ENCODE measurements at regions not wholly inside any gene's neighbourhood (a gene's known extent, or its start where the extent isn't known, plus 50 kb on each side); places are given as distances from the start of the nearest gene placed in this dataset.

GRCh38 chr5:107325866-107326265, 344.9 kb downstream of the EFNA5 start:
- no peak for DNase-seq (ENCODE audit: low read depth)

DNA sequence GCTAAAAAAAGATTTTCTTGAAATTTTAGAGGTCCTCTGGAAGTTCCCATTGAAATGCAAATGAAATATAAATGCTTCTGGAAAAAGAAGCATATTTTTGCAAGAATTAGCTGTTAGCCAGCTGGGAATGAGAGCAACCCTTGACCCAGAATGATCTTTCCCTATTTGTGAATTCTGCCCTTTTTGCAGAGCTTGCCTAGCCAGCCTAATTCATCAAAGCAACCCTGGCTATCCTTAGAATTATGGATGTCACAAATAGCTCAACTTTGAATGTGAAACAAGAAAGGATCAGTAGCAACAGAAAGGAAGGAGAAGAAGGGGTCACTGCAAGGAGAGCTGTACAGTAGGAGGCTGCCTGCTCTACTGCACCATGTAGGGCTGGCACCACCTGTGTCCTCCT, 345.9 kb downstream of the EFNA5 start:
- no peak for DNase-seq (ENCODE audit: low read depth)

DNA sequence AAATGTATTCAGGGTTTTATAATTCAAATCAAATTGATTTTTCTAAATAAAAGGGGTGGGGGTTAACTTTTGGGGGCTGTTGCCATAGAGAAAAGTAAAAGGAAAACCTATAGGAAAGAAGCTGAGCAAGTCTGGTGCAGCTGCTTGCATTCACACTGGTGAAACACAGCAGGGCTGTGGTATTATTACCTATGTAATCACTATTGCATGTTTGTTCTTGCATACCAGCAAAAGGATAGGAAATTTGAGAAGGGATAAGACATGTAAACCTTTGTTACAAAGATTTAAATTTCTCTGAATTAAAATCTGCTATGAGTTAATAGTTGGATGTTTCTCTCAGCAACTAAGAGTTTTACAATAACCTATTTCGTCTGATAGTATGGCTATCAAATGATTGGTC, 346.7 kb downstream of the EFNA5 start:
- no peak for DNase-seq (ENCODE audit: low read depth)

- no peak for DNase-seq (ENCODE audit: low read depth)
Measured at GRCh38 chr5:107323536-107323935, 347.2 kb downstream of the EFNA5 start.

- DNase-seq (ENCODE audit: low read depth), result no peak
Measured at GRCh38 chr5:107322936-107323335, 347.8 kb downstream of the EFNA5 start.

GRCh38 chr5:107321906-107322305, 348.8 kb downstream of the EFNA5 start:
- DNase-seq (ENCODE audit: low read depth), result no peak

DNA sequence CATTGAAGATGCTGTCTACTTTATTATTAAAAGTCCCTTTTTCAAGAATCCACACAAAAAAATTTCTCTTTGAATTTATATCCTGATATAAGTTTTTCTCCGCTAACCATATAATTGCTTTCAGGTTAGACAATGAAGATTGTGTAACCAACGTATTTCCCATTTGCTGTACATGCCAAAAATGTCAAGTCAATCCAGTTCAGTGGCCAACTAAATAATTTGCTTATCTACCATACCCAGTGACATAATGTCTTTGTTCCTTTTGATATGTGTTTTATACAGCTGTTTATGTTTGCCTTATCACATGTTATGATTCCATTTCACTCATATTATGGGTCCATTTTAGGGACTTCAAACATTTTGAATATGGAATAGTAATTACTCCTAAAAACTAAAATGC, 349.9 kb downstream of the EFNA5 start:
- no peak for DNase-seq (ENCODE audit: low read depth)

GRCh38 chr5:107320376-107320775, 350.4 kb downstream of the EFNA5 start:
- no peak for DNase-seq (ENCODE audit: low read depth)

- DNase-seq (ENCODE audit: low read depth), result no peak
Measured at GRCh38 chr5:107319901-107320300, 350.8 kb downstream of the EFNA5 start.

DNA sequence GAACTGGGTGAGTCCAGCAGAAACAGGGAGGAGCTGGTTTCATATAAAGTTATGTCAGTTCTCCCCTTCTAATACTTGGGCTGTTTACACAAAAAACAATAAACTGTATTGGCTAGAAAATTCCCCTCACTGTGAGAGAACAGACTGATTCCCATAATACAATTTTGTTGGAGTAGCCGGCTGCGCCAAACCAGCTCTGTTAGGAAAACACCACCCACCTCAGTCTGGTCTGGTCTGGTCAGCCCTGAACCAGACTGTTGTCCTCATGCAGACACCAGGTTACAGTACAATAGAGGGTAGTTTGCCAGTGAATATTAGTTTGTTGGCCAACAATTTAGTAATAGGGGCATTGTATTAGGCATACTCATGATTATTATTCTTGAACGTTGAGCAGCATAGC, 356.4 kb downstream of the EFNA5 start:
- DNase-seq (ENCODE audit: low read depth), result no peak

DNA sequence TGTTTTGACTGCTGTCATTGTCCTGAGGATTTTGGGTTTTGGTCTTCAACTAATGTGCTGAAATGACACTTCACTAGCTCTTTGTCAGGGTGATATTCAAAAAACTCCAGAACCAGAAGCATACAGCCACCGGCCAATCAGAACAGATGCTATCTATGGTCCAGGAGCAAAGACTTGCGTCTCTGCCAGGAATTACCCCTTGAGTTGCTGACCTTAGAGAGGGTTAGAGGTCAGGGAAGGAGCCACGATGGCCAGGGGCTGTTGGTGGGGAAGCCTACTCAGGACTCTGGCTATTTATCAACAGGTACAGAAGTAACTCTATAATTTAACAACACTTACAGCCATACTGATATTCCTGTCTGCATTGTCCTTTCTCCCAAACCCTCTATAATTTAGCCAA, 356.8 kb downstream of the EFNA5 start:
- no peak for DNase-seq (ENCODE audit: low read depth)

- DNase-seq (ENCODE audit: low read depth), result no peak
Measured at GRCh38 chr5:107313098-107313497, 357.6 kb downstream of the EFNA5 start.

GRCh38 chr5:107310181-107310580, 360.6 kb downstream of the EFNA5 start:
- no peak for DNase-seq (ENCODE audit: low read depth)

GRCh38 chr5:107306594-107306993, 364.1 kb downstream of the EFNA5 start:
- DNase-seq (ENCODE audit: low read depth), result no peak

GRCh38 chr5:107306002-107306401, 364.7 kb downstream of the EFNA5 start:
- DNase-seq (ENCODE audit: low read depth), result no peak

DNA sequence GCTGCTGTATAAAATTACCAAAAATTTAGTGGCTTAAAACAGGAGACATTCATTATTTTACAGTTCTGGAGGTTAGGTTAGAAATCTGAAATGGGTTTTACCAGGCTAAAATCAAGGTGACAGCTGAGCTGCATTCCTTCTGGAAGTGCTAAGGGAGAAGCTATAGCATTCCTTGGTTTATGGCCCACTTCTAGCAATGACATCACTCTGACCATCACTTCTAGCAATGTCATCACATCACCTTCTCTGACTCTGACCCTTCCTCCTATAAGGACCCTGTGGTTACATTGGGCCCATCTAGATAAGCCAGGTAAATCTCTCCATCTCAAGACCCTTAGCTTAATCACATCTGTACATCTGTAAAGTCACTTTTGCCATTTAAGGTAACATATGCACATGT, 366.1 kb downstream of the EFNA5 start:
- DNase-seq (ENCODE audit: low read depth), result no peak

DNA sequence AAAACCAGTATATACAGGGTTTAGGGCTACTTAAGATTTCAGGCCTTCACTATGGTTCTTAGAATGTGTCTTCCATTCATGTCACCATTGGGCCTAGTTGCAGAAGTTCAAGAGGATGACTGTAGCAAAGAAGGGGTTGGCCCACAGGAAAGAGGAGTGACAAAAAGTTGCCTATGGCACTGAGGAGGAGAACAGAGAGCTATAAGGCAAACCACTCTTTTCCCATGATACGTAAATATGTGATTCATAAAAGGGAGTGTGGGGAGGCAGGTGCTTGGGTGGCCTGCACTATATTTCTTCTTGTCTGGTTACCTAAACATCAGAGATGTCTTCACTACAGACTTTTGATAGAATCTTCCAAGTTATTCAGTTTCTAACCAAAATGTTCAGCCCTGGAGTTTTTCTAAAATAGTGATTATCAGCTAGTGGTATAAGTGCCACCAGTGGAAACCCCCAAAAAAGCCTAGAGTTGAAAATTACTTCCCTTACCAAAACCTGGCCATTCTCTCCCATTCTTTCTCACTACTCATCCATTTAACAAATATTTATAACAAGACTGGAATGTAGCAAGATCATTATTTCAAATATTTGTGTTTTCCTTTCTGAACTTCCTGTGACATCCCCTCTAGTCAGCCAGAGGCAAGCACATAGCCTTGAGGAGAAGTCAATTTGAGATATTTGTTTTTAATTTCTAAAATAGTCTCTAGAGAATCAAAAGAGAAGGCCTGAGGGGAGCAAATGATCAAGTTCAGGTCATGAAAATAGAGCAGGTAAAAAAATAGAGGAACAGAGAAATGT, 367.4 kb downstream of the EFNA5 start:
- DNase-seq (ENCODE audit: low read depth), result no peak

GRCh38 chr5:107302441-107302840, 368.3 kb downstream of the EFNA5 start:
- DNase-seq (ENCODE audit: low read depth), result no peak

DNA sequence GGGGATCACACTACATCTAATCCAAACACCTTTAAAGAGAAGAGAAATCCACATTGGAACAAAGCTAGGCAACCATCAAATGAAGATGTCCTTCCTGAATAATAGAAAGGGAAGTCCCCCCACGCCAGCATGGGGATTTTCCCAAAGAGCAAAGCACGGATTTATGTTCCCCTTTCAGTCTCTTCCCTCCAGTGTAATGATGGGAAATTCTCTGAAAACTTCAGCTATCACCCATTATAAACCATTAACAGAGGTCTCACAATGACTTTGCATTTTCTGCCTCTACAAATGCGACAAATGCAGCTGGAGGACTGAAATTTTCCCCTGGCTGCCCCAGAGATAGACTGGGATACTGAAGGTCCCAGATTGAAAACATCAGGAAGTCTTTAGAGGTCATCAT, 368.7 kb downstream of the EFNA5 start:
- no peak for DNase-seq (ENCODE audit: low read depth)

- no peak for DNase-seq (ENCODE audit: low read depth)
Measured at GRCh38 chr5:107300721-107301327, 369.9 kb downstream of the EFNA5 start.

DNA sequence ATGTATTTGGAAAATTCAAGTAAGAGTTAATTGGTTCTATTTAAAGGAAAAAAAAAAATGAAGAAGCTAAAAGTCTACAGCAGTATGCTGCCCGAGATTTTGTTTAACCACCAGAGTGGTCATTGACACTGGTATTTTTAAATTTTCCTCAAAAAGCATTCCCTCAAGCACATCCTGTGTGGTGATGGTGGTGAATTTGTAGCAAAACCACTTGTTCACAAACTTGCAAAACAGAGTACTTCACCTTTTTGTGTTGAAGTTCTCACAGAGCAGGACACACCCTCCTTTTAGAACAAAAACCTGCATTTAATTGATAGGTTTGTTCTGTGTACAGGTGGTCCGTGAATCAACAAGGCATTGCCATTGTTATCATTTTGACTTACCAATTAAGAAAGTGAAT, 374.2 kb downstream of the EFNA5 start:
- no peak for DNase-seq (ENCODE audit: low read depth)

GRCh38 chr5:107295914-107296313, 374.8 kb downstream of the EFNA5 start:
- DNase-seq (ENCODE audit: low read depth), result no peak

DNA sequence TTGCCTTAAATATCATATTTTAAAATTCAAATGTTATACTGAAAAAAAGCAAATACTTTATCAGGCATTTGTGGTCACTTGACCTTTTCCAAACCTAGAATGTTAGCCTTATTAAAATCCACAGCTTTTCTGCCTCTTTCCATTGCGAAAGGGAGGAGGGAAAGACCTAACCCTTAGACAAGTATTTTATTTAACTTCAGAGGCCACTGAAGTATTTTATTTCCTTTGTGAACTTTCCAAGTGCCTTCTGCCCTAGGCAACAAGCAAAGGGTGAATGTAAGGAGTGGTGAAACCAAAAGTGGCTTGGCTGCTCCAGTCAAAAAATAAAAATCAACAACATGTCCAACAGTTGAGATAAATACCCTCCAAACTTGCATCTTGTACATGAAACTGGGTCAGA, 376.1 kb downstream of the EFNA5 start:
- no peak for DNase-seq (ENCODE audit: low read depth)

DNA sequence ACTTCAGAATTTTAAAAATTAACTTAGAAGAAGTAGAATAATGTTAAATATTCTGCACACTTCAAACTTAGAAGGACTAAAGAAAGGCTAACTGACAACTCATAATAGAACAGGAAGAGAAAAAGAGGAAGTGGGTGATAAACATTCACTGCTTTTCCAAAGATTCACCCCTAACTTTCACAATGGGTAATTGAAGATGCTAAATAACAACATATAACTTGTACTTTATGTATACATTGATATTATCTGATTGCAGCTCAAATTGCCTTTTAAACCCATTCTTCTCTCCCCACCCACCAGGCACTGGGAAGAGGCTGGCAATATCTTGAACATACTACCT, 376.6 kb downstream of the EFNA5 start:
- no peak for DNase-seq (ENCODE audit: low read depth)
